HG02798 (cell line): ENCODE measurements at regions not wholly inside any gene's neighbourhood (a gene's known extent, or its start where the extent isn't known, plus 50 kb on each side); places are given as distances from the start of the nearest gene placed in this dataset.
A peak's percentile ranks its signal among the peaks of the same experiment; 100 is the strongest.
"Not testable (repeated sequence)": the region's sequence is repeated elsewhere in the genome, so short reads cannot be mapped to it uniquely, and the experiment has no call there.

Source experiments
- ATAC-seq: cut with Tn5 transposase; IDR thresholded peaks from one replicate; pipeline ENCODE4 v1.9.1; 2021; ENCODE audit warnings: mild to moderate bottlenecking; ENCODE audit not compliant: unreplicated experiment, poor library complexity

DNA sequence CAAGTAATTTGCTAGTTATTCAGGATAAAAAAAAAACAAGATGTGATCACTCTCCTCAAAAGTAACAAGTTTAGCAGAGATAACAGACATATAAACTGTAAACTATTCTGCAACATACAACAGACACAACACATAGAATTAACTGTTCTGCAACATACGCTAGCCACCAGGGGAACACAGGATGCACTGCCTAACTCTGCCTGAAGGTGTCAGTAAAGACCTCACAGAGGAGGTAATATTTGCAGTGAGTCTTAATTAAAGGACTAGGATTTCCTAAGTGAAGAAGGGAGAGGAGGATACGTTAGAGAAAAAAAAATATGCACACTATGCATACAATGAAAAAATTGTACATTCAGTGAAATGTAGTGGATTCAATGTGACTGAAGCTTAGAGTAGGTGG lies 129.6 kb downstream of the NBPF8 start:
- peak; percentile 90 for ATAC-seq

DNA sequence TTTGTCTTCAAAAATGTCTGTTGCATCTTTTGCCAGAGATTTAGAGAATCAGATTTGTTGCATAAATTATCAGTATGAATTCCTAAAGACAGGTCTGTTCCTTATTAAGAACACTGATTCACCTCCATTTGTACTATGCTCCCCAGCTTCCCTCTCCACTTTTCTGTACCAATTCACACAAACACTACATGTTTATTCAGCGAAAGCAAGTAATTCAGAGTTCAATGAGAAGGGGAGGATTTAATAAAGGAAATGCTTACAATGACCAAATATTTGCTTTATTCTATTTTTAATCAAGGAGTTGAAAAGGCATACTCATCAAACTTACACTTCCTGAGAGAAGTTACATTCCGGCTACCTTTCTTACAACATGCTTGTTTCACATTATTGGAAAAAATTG lies 135.5 kb downstream of the NBPF8 start:
- ATAC-seq = not testable (repeated sequence)

- ATAC-seq = not testable (repeated sequence)
Observed at GRCh38 chr1:120552190-120552589, 137.4 kb downstream of the NBPF8 start.

DNA sequence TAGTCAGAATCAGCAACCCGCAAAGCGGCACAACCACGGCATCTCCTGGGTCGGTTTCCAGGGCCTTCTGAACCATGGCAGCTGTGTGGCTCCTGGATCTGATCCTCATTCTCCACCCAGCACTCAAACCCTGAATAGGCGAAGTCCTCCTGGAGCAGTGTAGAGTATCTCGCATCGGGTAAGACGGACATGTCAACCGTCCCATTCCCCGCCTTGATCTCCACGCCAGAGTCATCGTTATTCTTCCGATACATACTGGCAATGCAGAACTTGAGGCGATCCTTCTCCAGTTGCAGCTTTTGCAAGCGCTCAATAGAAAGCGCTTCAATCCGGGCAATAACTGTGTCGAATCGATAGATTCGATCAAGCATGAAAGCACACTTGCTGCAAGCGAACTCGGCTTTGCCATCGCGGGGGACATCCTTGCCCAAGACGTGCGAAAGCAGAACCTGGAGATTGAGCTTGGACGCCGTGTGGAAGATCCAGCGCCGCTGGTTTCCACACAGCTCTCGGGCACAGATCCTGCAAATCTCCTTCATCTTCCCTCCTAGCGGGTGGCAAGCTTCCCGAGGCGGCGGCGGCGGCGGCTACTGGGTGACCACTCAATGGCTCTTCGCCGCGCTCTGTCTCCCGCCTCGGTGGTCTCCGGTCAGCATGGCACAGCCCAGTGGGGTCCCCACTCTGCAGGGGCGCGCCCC lies 142.9 kb downstream of the NBPF8 start:
- peak; percentile 0 for ATAC-seq

DNA sequence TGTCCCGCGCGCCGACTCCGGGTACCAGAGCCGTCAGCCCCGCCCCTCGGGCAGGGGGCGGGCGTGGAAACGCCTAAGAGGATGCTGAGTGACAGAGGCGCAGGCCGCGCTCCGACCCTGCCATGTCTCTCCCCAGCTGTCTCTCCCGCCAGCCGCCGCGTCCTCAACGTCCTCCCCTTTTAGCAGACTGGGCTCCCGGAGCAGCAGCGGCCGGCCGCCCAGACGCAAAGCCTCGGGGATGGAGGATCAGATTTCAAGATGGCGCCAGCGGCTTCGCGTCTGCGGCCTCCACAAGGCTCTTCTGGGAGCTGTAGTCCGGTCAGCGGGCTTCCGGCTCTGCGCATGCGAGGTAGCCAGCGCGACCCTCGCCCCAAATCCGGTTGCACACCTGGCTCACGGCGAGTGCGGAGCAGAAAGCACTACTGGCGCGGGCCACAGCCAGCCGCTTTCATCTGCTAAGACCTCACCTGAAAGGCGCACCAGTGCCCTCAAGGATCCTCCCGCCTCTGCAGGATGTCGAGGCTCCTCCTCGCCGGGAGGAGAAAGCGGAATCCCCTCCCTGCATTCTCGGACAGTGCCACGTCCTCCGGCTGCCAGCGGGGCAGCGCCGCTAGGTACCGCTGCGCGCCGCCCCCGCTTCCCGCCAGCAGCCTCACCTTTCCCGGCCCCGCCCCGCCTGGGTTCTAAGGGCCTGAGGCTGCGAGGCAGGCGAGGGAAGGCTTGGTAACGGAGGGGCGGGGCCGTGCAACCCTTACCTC lies 143.6 kb downstream of the NBPF8 start:
- ATAC-seq = peak; percentile 90

DNA sequence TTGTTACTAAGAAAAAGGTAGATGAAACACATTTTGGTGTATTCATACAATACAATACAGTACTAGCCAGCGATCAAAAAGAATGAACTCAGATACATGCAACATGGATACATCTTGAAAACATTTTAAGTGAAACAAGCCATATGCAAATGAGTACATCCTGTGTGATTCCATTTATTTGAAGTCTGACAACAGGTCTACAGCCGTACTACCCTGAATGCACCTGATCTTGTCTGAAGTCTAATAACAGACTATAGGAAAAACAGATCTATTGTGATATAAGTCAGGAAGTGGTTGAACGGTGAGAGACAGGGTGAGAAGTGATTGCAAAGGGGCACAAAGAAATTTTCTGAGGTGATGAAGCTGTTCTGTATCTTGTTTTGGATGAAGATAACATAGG lies 146.9 kb downstream of the NBPF8 start:
- not testable (repeated sequence) for ATAC-seq

DNA sequence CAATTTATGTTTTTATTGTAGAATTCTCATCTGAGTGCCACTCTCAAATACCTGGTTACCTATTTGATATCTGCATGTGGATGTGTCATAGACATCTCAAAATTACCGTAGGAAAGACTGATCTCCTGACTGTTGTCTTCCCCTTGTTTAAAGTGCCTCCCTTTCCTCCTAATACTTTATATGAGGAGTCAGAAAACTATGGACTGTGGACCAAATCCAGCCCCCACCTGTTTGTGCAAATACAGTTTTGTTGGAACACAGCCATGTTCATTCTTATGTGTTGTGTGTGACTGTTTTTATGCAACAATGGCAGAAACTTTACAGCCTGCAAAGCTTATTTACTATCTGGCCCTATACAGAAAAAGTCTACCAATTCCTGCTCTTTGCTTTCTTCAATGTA lies 150.6 kb downstream of the NBPF8 start:
- not testable (repeated sequence) for ATAC-seq

- not testable (repeated sequence) for ATAC-seq
Observed at GRCh38 chr1:120567620-120568019, 152.8 kb downstream of the NBPF8 start.

DNA sequence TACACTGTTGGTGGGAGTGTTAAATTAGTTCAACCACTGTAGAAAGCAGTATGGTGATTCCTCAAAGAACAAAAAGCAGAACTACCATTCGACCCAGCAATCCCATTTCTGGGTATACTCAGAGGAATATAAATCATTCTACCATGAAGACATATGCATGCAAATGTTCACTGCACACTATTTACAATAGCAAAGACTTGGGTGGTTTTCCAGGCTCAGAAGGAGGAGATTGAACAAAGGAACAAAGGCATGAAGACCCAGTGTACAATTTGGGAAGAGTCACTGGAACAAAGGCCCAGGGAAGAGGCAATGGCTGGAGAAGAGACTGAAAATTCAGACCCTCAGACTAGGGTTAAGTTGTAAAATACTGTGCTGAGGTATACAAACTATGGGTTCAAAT lies 148.5 kb upstream of the NBPF26 start:
- not testable (repeated sequence) for ATAC-seq

DNA sequence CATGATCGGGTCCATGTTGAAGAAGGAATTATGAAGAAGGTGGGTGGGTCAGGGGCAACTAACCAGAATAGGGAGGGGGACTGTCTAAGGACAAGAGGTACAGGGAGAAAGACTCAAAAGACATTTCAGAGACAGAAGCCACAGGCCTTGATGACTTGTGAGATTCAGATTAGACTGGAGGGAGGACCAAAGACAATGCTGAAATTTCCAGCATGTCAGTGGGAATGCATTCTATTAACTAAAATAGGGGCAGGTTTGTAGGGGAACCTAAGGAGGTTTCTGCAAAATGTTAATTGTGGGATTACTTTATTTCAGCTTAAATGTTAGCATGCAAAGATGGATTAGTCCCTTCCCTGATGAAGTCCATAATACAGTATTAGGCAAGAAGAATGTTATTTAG lies 141.6 kb upstream of the NBPF26 start:
- ATAC-seq = not testable (repeated sequence)

GRCh38 chr1:120586053-120586452 lies 137.7 kb upstream of the NBPF26 start:
- ATAC-seq = not testable (repeated sequence)

DNA sequence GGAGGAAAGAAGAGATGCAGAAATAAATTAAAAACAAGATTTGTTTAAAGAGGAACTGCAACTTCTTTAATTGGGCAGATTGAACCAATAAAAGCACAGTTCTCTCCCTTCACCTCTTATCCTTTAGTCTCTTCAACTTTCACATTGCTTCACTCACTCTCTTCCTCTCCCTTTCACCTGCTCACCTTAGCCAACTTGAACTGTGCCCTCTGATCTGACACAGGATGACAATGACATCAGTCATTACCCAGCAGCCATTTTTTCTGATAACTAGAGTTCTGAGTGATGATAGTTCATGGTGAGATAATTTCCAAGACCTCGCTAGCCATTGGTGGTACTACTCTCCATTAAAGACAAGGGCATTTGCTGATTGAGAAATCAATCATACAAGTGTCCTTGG lies 134.9 kb upstream of the NBPF26 start:
- not testable (repeated sequence) for ATAC-seq

- ATAC-seq = not testable (repeated sequence)
Observed at GRCh38 chr1:120591774-120592173, 132.0 kb upstream of the NBPF26 start.

DNA sequence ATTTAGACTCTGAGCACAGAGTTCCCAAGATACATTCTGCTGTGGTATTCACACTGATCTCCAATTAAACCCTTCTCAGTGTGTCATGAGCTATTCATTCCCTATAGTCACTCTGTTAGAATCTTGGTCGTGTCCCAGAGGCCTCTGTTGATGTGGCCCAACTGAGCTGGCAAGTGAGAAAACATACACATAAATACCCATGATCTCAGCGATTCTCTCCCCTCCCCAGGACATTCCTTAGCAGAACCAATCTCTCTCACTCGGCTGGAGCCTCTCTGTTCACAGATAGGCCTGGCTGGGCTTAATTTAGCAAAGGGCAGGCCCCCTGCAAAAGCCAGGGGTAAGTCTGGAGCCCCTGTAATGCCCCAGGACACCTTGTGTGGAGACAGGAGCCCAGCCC lies 130.8 kb upstream of the NBPF26 start:
- not testable (repeated sequence) for ATAC-seq

DNA sequence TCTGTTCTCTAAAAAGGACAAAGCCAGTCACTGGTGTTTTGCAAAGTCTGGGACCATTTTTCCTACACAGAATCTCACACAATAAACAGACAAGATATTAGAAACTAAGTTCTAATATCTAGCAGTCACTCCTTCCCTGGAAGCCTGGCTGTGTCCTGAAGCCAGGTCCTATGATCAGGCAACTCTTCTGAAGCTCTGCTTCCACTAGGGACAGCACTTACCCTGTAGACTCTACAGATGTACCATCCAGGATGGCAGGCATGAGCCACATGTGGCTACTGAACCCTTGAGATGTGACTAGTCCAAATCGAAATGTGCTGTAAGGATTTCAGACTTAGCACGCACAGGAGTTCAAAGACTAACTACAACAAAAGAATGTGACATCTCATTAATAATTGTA lies 130.1 kb upstream of the NBPF26 start:
- ATAC-seq = not testable (repeated sequence)

GRCh38 chr1:120598331-120598951 lies 125.3 kb upstream of the NBPF26 start:
- ATAC-seq = not testable (repeated sequence)

- ATAC-seq = not testable (repeated sequence)
Observed at GRCh38 chr1:120599511-120599910, 124.2 kb upstream of the NBPF26 start.

DNA sequence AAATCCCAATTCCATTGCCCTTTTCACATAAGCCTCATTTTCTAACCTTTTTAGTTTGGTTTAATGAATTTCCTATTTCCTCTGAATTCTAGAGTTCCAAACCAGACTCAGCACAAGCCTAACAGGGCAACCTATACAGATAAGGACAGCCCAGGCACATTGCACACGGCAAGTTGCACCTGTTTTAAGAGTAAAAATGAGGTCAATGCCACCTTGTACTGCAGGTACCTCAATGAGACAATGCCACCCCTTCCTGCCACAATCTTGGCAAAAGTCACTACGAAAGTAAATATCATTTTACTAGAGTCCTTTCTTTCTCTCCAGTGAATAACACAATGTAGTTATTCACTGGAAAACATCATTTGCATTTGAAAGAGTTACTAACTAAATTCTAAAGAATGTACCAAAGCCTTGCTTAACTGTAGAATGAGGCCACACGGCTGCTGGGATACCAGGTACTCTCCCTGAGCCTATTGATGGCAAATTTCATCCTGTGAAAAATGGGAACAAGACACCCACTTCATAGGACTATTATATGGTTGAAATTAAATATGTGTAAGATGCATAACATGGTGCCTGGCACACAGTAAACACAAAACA lies 123.2 kb upstream of the NBPF26 start:
- ATAC-seq = not testable (repeated sequence)

DNA sequence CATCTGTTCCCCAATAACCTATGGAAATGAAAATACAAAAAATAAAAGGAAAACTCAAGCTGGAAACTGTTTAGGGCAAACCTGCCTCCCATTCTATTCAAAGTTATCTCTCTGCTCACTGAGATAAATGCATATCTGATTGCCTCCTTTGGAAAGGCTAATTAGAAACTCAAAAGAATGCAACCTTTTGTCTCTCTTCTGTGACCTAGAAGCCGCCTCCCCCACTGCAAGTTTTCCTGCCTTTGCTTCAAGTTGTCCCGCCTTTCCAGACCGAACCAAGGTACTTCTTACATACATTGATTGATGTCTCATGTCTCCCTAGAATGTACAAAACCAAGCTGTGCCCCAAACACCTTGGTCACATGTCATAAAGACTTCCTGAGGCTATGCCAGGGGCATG lies 115.9 kb upstream of the NBPF26 start:
- not testable (repeated sequence) for ATAC-seq

GRCh38 chr1:120608314-120609014 lies 115.3 kb upstream of the NBPF26 start:
- ATAC-seq = not testable (repeated sequence)
